ENCODE measurements at regions not wholly inside any gene's neighbourhood (a gene's known extent, or its start where the extent isn't known, plus 50 kb on each side); places are given as distances from the start of the nearest gene placed in this dataset.

DNA sequence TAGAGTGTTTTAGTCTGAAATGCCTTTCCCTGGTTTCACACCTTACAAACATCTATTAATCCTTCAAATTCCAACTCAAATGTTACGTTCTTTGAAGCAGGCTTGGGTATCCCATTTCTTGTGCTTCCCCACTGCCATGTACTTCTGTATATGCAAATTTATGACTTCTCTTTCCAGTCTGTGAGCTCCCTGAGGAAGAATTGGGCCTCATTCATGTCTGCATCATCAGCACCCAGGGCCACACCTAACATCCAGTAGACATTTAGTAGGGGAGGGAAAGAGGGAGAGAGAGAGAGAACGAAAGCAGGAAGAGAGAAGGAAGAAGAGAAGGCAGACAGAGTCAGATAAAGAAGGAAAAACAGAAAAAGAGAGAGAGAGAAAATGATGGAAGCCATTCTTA lies 53.3 kb upstream of the KY start:
- no peak for DNase-seq
- Histone ChIP-seq H3K36me3 (no peaks in the 10 kb centered on the region), H3K27ac (no peak overlapping the region), H3K27me3 (no peaks in the 10 kb centered on the region), H3K4me1 (no peaks in the 10 kb centered on the region), H3K9me3 (no peaks in the 10 kb centered on the region), H3K4me3 (no peak overlapping the region)
- intact Hi-C loops (cut with DNase I) = no loop called here
- WGBS (ENCODE audit: insufficient coverage, low coverage, low lambda C conversion rate, missing lambda C conversion rate) = 67% methylated on average over 1 of the region's 2 CpGs
- ATAC-seq = no peak
- no peak for TF ChIP-seq POLR2A (IDR thresholded peaks at IDR 0.05)
- TF ChIP-seq, protein P1, sequence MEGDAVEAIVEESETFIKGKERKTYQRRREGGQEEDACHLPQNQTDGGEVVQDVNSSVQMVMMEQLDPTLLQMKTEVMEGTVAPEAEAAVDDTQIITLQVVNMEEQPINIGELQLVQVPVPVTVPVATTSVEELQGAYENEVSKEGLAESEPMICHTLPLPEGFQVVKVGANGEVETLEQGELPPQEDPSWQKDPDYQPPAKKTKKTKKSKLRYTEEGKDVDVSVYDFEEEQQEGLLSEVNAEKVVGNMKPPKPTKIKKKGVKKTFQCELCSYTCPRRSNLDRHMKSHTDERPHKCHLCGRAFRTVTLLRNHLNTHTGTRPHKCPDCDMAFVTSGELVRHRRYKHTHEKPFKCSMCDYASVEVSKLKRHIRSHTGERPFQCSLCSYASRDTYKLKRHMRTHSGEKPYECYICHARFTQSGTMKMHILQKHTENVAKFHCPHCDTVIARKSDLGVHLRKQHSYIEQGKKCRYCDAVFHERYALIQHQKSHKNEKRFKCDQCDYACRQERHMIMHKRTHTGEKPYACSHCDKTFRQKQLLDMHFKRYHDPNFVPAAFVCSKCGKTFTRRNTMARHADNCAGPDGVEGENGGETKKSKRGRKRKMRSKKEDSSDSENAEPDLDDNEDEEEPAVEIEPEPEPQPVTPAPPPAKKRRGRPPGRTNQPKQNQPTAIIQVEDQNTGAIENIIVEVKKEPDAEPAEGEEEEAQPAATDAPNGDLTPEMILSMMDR (IDR thresholded peaks at IDR 0.05) = no peak

DNA sequence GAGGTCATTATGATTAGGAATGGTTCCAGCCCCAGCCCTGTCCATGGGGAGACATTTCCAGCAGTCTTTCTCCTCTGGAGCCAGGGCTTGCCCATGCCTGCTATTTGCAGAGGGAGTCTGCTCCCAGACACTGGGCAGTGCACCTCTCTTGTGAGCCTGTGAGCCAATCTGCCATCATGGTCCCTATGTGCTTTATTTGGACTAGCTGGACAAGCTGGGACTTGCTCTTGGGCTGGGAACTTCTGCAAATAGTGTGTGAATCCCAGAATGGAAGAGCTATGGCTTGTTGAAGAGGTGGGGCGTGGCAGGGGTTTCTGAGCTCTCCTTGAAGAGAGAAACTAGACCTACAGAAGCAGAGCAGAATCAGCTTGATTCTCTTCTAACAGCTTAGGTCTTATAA lies 53.7 kb upstream of the KY start:
- WGBS (ENCODE audit: insufficient coverage, low coverage, low lambda C conversion rate, missing lambda C conversion rate) = 55% methylated on average over 1 of the region's 1 CpG
- intact Hi-C loops (cut with DNase I) = no loop called here
- Histone ChIP-seq H3K9me3 (no peaks in the 10 kb centered on the region), H3K4me3 (no peak overlapping the region), H3K27me3 (no peaks in the 10 kb centered on the region), H3K4me1 (no peaks in the 10 kb centered on the region), H3K27ac (no peak overlapping the region), H3K36me3 (no peaks in the 10 kb centered on the region)
- DNase-seq = no peak
- ATAC-seq = no peak
- TF ChIP-seq, protein P1 (IDR thresholded peaks at IDR 0.05) = no peak
- no peak for TF ChIP-seq POLR2A (IDR thresholded peaks at IDR 0.05)

DNA sequence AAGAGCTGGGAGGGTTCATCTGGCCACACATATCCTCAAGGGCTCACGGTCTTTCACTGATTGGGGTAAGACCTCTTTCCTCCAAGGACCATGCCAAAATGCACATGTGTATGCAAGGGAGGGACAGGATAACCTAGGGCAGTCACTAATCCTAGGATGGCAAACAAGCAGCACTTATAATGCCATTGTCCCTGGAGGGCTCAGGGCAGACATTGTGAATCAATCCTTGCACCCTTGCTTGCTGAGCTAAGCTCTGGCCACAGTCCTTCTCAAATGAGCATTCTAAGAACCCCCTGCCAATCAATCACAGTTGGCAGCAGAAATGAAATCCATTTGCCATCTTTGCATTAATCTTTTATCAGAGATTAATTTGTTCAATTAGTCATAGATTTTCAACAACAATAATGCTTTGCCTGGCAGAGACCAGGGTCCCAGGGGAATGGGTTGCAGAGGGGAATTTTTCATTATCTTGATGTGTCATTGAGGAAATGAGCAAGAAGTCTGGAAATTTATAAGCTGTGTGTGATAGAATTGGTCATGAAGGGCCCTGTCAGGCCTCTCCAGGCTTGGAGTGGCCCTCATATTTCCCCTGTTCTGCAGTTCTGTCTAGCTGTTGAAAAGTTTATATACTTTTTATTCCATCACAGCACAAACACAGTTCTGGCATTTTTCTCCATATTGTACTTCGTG lies 57.2 kb upstream of the KY start:
- WGBS (ENCODE audit: insufficient coverage, low coverage, low lambda C conversion rate, missing lambda C conversion rate) = 71% methylated on average over 2 of the region's 2 CpGs
- no peak overlapping the region for H3K27ac ChIP-seq
- TF ChIP-seq POLR2A (IDR thresholded peaks at IDR 0.05) = no peak
- TF ChIP-seq, protein P1 (IDR thresholded peaks at IDR 0.05) = no peak
- no peaks in the 10 kb centered on the region for H3K36me3 ChIP-seq
- DNase-seq (no peak), ATAC-seq (no peak)
- no peaks in the 10 kb centered on the region for H3K4me1 ChIP-seq
- H3K9me3 ChIP-seq = no peaks in the 10 kb centered on the region
- intact Hi-C loops (cut with DNase I) = no loop called here
- H3K4me3 ChIP-seq = no peak overlapping the region
- H3K27me3 ChIP-seq = no peaks in the 10 kb centered on the region

- H3K36me3 ChIP-seq = no peaks in the 10 kb centered on the region
- WGBS (ENCODE audit: insufficient coverage, low coverage, low lambda C conversion rate, missing lambda C conversion rate) = 85% methylated on average over 2 of the region's 2 CpGs
- no peak for TF ChIP-seq POLR2A (IDR thresholded peaks at IDR 0.05)
- TF ChIP-seq, protein P1 (IDR thresholded peaks at IDR 0.05) = no peak
- no peak overlapping the region for H3K4me3 ChIP-seq
- intact Hi-C loops (cut with DNase I) = no loop called here
- no peaks in the 10 kb centered on the region for H3K27me3 ChIP-seq
- ATAC-seq (no peak), DNase-seq (no peak)
- H3K4me1 ChIP-seq = no peaks in the 10 kb centered on the region
- no peak overlapping the region for H3K27ac ChIP-seq
- H3K9me3 ChIP-seq = no peaks in the 10 kb centered on the region
Measured at GRCh38 chr3:134708671-134709070, 57.8 kb upstream of the KY start.

GRCh38 chr3:134709076-134709475 lies 58.3 kb upstream of the KY start:
- Histone ChIP-seq H3K4me1 (no peaks in the 10 kb centered on the region), H3K27me3 (no peaks in the 10 kb centered on the region), H3K36me3 (no peaks in the 10 kb centered on the region), H3K4me3 (no peak overlapping the region), H3K9me3 (no peaks in the 10 kb centered on the region), H3K27ac (no peak overlapping the region)
- DNase-seq = no peak
- intact Hi-C loops (cut with DNase I) = no loop called here
- 75% methylated on average over 2 of the region's 2 CpGs for WGBS (ENCODE audit: insufficient coverage, low coverage, low lambda C conversion rate, missing lambda C conversion rate)
- no peak for ATAC-seq
- TF ChIP-seq, protein P1 (IDR thresholded peaks at IDR 0.05) = no peak
- no peak for TF ChIP-seq POLR2A (IDR thresholded peaks at IDR 0.05)

Data from right lobe of liver (tissue), 6 donors.